Superior temporal gyrus (tissue), 1 donor: ENCODE measurements at regions not wholly inside any gene's neighbourhood (a gene's known extent, or its start where the extent isn't known, plus 50 kb on each side); places are given as distances from the start of the nearest gene placed in this dataset.
A peak's percentile ranks its signal among the peaks of the same experiment; 100 is the strongest.

Source experiments
- DNase-seq: peaks from one replicate; pipeline ENCODE4 v3.0.0-alpha.2; 2016; ENCODE audit errors: extremely low spot score

DNA sequence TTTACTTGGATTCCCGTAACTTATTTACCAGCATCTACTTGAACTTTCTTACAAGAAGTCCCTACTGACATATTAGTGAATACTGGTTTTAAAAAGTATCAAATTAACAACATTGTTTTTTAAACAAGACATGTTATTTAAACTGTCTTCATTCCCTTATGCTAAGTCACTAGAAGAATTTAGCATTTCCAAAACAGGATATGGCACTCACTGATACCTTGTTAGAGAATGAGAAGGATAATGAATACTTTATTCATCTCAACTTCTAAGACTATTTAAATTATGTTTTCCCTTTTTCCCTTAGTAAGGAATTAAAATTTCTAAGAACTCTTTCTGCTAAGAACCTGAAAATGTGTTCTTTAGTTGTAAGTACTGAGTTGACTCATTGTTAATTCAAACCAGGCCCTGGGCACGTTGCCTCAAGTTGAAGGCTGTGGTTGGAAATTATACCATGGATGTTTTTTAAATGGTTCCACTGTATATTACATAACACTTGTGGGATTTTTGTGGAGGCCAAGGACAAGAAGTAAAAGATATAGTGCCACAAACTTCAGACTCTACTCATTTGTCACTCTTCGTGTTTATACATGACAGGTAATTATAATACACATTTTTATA is 219.0 kb upstream of the EDIL3 start:
- peak; percentile 51 for DNase-seq

DNA sequence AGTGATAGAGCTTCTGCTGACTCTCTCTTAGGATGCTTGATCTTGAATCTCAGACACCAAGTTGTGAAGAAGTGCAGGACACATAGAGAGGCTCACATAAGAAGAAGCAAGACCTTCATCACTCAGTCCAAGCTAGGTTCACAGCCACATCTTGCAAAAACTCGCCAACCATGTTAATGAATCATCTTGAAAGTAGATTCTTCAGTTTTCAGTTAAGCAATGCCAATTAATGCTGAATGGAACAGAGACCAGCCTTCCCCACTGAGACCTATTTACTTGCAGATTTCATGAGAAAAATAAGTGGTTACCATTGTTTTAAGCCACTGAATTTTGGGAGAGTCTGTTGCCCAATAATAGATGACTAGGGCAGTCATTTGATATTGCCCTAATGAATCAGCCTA is 217.7 kb upstream of the EDIL3 start:
- DNase-seq = no peak

DNA sequence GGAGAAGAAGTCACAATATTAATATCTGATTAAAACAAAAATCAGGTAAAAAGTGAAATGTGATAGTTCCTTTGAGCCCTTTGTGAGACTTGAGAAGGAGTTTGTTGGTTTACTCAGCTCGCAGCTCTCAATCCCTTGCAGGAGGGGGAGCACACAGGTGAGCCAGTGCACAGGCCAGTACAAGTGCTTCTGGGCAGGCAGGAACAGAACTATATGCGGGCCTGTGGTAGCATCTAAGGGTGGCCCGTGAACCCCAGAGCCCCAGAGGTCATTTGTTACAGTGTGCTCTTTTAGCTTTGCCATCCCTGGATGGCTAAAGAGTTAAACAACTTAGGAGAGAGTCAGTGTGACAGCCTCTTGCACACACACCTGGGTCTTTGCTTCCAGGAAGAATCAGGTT is 215.3 kb upstream of the EDIL3 start:
- DNase-seq = no peak

DNA sequence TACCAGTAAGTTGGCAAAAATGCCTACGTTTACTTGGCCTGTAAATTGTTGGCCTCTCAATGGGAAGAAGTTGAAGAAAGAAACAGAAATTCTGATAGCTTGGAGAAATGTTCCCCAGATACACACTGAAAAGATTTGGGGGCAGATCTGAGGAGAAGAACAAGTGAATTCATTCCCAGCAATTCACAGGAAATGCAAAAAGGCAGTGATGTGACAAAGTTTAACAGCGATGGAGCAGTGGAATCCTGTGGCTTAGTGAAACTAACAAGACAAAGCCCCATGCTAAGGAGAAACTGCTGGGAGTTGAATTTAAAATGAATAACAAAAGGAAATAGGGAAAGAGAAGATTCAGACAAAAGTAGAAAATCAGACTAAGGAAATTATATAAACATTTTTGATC is 213.2 kb upstream of the EDIL3 start:
- DNase-seq = no peak

DNA sequence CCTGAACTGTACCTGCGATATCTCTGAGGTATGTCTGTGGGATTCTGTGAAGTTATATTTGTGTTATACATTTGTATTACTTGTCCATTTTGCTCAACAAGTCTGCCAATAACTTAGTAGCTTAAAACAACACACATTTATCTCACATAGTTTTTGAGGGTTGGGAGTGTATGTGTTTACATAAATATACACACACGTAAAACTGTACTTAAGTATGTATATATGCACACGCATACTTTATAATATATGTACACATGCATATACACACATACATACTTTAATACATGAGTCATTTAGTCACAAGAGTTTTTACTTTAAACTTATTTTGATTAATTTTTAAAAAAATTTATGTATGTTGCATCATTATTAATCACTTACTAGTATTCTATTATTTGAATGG is 205.9 kb upstream of the EDIL3 start:
- DNase-seq = no peak

DNA sequence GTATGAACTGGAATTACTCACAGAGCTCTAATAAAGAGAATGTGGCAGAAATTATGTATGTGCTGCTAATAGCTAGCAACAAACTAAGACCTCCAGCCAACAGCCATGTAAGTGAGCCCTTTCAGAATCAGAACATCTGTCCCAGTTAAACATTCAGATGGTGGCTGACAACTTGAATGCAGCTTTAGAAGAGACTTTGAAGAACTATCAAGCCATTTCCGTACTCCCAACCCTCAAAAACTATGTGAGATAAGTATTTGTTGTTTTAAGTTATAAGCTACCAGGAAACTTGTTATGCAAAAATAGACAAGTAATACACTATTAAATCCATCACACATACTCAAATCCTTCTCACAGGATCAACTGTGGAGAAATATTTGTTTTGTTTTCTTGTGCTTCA is 205.2 kb upstream of the EDIL3 start:
- no peak for DNase-seq

DNA sequence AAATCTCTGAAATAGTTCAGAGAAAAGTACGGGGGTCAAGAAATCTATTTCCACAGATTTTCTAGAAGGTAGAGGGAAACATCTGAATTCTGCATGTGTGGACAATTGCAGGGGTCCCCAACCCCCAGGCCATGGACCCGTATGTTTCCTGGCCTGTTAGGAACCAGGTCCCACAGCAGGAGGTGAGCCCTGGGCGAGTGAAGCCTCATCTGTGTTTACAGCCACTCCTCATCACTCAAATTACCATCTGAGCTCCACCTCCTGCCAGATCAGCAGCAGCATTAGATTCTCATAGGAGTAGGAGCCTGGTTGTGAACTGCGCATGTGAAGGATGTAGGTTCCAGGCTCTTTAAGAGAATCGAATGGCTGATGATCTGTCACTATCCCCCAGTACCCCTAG is 200.5 kb upstream of the EDIL3 start:
- no peak for DNase-seq

DNA sequence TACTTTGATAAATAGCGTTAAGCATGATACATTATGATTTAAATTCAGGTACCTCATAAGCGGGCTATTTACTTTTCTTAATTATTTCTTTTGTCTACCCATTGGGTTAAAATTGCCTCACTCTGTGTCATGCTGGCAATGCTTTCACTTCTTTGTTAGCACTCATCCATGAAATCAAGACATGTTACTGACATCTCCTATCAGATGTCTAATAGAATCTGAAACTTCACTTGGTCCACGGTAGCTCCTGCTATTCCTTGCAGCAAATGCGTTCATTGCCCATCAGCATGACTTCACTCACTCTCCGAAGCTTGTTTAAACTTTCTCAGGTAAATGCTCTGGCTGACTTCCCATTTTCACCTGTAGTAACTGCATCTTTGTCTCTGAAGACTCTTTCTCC is 193.5 kb upstream of the EDIL3 start:
- peak; percentile 61 for DNase-seq

DNA sequence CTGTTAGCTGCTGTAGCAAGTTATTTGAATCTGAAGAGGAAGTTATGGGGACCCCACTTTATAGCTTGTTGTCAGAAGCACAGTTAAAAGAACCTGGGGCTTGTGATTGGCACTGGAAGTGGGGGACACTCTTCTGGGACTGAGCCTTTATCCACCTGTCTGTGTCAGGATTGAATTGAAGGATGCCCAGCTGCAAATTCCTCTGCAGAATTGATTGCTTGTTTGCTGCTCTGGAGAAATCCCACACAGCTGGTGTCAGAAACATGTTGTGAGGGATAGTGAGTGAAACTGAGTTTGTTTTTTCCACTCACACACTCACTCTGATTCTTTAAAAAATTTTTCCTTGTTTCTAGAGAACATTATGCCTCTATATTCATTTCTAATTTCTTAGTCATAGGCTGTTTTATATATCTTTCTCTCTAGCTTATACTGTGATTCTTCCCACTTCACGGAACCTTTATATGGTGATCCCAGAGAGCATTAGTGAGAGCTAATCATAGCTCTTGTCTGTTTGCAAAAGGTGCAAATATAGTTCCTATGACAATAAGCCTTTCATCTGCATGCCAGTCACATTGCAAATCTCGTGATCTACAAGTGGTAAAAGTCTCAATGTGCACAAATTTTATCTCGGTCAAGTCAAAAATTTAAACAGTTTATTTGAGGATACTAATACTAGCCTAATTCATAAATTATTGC is 188.5 kb upstream of the EDIL3 start:
- DNase-seq = peak; percentile 78

DNA sequence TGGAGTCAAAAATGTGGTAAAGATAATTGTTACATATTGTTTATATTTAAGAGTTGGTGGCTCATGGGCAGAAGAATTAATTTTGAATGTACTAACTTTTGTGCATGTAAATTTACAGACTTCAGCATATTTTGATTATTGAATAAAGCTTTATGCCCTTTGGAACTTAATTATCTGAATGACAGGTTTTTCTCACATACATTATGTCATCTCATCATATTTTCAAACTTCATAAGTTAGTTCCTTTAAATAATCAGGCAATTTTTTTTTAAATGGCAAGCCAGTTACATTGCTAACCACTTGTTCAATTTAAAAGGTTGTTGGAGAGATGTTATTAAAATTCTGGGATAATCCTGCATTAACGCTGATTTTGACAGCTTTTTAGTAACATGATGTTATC is 184.6 kb upstream of the EDIL3 start:
- DNase-seq = peak; percentile 61

DNA sequence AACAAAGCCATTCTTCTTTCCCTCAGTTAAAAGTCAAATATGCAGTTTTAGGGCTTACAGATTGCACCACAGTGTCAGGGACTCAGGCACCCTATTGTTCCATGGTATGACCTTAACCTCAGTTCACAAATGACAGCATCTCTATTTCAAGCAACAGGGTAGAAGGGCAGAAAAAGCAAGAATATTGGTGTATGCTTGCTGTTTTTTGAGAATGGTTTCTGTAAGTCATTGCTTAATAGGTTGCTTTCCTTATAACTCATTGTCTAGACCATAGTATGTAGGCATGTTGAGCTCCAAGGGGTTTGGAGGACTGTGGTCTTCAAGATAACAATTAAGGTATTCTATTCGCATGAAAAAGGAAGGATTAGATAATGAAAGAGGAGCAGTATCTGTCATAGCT is 183.5 kb upstream of the EDIL3 start:
- DNase-seq = peak; percentile 85

DNA sequence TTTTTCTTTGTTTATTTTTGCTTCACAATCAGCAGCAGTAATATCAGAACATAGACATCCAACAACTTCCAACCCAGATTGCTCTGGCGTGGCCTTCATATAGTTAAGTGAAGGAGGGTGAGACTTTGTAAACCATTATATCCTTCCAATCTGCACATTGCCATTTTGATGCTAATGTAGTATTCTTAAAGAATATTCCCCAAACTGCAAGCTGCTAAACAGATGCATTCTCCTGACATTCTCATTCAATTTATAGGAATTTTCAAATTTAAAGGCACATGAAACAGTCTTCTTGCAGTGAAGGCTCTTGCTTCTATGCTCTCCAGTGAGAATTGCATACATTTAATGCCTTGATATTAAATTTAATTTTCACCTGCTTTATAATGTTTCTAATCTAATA is 181.2 kb upstream of the EDIL3 start:
- DNase-seq = peak; percentile 52

DNA sequence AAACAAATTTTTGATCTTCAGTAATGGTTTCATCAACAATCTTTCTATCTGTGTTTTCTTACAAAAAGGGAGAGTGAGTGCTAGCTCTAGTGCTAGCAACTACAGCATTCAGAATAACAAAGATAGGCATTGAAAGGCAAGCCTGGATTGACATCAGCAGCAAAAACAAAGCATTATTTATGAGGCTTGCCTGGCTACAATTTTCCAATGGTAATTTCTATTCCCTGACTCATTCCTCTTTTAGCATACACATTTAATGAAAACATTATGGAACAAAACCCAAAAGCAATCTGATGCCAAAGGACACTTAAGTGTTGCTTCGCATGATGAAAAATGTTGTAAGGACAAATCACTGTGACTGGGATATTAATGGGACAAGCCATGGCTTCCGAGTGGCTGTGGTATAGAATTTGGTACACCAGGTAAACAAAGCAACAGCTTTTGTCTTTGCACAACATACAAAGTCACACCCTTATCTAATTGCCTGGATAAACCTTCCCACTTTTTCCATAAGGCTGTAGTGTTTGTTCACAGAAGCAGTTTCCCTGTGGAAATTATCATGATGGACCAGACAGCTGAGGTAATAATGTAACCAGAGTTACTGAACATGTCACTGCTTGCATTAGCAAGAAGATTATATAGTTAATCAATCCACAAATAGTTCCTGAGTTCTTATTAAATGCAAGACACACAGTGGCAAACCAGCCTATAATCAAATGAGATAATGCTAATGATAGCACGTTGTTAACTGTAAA is 179.8 kb upstream of the EDIL3 start:
- peak; percentile 95 for DNase-seq

DNA sequence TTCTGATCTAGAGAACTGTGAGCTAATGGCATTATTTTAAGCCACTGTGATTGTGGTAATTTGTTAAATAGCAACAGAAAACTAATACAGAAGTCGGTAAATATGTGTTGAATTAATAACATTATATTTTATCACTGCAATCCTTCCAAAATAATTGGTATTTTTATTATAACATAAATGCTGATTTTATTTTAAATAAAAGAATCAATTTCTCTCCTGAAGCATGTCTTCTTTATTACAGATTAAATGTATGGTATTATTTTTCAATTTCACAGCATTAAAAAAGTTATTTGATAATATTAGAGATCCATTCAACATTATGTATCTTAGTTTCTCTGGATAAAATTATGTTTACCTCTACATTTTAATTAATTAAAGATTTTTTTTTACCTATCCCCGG is 165.5 kb upstream of the EDIL3 start:
- DNase-seq = no peak

DNA sequence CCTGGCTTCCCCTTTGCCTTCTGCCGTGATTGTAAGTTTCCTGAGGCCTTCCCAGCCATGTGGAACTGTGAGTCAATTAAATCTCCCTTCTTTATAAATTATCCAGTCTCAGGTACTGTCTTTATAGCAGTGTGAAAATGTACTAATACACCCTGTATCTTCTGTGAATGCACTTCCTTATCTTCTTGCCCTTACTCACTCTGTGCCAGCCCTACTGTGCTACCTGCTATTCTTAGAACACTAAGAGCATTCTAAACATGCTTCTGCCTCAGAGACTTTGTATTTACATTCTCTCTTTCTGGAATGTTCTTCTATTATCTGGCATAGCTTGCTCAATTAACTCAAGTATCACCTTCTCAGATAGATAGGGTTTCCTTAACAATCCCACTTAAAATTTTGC is 164.4 kb upstream of the EDIL3 start:
- no peak for DNase-seq

DNA sequence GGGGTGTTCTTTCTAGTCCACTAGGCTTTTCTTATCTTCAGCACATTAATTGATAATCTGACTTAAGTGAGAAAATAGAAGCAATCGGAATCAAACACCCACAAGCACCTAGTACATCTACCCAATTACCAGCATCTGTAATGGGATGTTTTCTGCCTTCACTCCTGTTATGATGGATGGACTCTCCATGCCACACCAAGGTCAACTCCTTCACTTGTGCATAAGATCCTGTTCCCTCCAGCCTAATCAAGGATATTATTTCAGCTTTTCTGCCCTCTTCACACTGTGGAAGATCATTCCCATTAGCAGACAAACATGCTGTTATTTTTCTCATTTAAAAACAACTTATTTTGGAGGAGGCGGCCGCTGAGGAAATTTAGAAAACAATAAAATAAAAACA is 162.0 kb upstream of the EDIL3 start:
- no peak for DNase-seq

DNA sequence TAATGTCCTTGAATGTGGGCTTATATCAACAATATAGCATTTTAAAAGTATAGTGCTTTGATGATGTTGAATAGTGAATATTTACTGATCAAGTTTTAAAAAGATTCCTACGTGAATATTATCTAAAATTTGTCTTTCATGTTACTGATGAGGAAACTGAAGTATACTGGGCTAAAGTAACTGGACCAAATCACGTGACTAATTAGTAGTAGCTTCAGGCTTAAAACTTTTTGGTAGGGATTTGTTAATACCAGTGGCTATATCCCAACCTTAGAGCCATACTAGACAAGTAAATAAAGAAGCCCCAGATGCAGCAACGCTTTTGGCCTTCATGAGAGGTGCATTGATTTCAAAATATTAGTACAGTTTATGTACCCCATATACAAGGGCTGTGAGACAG is 152.1 kb upstream of the EDIL3 start:
- no peak for DNase-seq

DNA sequence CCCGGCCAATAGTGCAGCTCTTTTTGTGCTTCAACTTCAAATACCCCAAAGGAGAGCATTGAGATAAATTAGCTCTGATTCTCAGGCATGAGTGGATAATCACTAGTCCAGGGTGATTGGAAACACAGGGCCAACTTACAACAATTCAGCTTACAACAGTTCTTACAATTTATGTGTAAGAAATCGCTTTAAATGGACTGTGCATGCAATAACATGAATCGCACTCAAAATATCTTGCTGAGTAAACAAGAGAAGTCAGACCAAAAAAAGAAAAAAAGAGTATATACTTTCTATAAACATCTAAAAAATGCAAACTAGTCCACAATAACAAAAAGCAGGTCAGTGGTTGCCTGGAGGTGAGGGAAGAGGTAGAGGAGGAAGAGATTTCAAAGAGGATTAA is 150.6 kb upstream of the EDIL3 start:
- DNase-seq = no peak

DNA sequence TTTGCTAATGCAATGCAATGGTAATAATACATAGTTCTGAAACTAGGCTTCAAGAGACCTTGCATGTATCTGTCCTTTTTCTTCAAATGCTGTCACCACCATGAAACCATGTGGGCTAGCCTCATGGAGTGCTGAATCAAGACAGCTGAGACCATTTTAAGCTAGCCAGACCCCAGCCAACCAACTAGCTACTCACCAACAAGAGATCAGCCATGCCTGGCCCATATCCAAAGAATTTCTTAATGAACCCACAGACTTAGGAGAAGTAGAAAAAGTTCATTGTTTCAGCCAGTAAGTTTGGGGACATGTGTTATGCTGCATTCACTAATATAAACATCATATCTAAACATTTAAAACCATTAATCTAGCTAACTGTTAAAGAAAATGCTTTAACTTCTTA is 139.8 kb upstream of the EDIL3 start:
- no peak for DNase-seq

DNA sequence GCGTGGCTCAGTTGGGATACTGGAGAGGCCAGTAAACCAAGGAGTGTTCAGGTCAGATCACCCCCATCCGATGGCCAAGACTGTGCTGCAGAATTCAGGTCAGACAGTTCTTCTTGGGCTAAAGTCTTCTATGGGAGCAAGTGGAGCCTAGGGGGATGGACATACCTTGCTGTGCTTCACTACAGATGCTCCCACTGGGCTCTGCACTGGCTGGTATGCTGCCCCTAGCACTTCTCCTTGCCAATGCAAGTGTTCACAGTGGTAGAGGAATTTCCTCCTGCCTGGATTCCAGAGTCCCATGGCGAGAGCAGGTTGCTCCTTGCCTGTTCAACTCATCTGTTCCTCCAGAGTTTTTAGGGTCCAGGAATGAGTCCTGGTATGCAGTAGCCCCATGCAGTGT is 134.2 kb upstream of the EDIL3 start:
- DNase-seq = no peak

DNA sequence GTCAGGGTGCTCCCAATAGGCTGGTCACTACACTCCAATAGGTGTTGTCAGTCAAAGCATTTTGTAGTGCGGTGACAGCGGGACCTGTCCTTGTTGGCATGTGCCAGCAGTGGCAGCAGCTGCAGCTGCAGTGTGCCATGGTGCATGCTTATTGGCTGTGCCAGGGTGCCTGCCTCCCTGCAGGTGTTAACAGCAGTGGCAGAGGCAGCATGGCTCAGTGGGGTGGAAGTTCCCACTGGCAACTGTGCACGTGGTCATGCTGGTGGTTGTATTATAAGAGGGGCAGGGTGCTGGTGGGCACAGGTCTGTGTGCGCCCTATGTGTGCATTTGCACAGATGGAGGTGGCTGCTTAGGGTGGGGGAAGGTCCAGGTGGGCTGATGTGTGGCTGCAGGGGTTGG is 133.7 kb upstream of the EDIL3 start:
- DNase-seq = no peak

DNA sequence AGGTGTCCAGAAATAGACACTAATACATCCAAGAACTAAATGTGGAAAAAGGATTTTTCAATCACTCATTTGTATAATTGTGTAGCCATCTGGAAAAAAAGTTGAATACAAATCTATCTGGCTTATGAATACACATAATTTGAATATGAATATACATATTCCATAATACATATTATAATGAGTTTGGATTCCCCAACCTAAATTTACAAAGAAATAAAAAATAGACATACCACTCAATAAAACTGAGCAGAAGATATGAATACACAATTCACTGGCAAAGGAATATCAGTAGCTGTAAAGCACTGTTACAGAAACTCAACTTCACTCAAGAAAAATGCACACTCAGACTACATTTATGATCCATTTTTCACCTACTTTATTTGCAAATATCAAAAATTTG is 121.9 kb upstream of the EDIL3 start:
- DNase-seq = no peak

DNA sequence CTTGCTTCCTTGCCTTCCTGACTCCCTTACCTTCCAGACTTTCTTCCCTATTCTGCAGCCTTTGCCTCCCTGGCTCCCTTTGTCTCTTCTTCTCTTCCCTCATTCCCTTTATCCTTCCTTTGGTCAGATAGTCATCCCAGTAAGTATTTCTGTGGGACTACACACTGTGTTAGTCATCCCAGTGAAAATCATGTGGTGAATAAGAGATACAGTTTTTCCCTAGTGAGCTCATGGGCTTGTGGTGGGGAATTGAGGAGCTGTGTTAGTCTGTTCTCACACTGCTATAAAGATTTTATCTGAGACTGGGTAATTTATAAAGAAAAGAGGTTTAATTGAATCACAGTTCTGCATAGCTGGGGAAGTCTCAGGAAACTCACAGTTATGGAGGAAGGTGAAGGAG is 109.8 kb upstream of the EDIL3 start:
- DNase-seq = no peak
